GM12872 (cell line): ENCODE measurements at regions not wholly inside any gene's neighbourhood (a gene's known extent, or its start where the extent isn't known, plus 50 kb on each side); places are given as distances from the start of the nearest gene placed in this dataset.

Experiments used
- TF ChIP-seq, protein P1 (sequence below): IDR thresholded peaks from 3 replicates; pipeline ENCODE4 v1.5.1; 2011; ENCODE audit warnings: low read depth, mild to moderate bottlenecking, low read length, moderate library complexity; ENCODE audit not compliant: insufficient read depth

- TF ChIP-seq, protein P1, sequence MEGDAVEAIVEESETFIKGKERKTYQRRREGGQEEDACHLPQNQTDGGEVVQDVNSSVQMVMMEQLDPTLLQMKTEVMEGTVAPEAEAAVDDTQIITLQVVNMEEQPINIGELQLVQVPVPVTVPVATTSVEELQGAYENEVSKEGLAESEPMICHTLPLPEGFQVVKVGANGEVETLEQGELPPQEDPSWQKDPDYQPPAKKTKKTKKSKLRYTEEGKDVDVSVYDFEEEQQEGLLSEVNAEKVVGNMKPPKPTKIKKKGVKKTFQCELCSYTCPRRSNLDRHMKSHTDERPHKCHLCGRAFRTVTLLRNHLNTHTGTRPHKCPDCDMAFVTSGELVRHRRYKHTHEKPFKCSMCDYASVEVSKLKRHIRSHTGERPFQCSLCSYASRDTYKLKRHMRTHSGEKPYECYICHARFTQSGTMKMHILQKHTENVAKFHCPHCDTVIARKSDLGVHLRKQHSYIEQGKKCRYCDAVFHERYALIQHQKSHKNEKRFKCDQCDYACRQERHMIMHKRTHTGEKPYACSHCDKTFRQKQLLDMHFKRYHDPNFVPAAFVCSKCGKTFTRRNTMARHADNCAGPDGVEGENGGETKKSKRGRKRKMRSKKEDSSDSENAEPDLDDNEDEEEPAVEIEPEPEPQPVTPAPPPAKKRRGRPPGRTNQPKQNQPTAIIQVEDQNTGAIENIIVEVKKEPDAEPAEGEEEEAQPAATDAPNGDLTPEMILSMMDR: no peak
Measured at GRCh38 chr13:37417060-37417441, 181.5 kb downstream of the POSTN start.

DNA sequence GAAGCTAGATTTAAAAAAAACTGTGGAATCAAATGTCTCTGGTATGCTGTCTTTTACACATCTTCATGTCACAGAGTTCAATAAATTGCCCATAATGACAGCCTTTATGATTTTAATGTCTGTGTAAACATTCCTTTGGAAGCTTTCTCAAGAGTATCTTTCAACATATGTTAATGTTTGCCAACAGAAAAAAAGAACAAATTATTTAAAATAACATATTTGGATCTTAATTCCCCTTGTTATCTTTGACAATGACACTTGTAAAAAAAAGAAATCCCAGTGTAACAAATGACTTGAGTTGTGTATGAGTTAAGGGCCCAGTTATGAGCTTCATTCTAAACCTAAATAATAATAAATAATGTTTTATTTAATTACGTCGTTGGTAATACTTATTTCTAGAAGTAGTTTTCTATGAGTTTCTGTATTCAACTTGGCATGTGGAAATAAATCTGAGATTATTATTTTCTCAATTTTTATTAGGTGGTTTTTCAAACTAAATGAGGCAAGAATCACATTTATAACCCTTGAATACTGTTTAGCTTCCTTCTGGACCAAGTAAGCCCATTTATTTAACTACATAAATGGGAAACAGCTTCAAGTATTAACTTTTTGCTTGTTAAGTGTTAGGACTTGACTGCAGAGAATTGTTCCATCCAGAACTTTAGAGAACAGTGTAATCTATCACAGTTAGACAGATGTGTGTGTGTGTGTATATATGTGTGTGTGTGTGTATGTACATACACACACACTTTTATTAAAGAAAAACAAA lies 182.1 kb downstream of the POSTN start:
- TF ChIP-seq, protein P1: no peak

GRCh38 chr13:37413161-37413560 lies 185.4 kb downstream of the POSTN start:
- TF ChIP-seq, protein P1: no peak

DNA sequence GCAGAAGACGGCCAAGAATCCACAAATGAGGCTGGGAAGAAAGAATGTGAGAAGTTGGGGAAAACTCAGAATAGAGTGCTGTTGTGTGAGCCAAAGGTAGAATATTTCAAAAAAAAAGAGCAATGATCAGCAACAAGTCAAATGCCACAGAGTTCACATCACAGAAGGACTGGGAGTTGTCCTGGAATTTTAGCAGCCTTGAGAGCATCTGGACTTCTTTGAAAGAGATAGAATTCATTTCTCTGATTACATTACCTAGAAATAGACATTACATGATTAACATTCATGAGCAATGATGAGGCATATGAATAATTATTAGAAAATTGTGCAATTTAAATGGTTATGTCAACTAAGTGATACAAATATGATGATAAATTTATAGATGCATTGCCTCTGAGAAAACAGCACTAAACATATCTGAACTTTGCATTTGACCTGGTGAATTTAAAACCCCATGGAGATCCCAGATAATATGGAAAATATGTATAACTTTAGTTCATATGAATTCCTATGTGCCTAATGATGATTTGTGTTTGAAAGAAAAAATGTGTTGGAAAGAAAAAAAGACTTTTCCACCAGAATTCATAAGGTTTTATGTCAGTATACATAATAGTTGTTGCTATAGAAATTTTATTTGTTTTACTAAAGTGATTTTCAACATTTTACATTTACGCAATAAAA lies 186.2 kb downstream of the POSTN start:
- TF ChIP-seq, protein P1: no peak

DNA sequence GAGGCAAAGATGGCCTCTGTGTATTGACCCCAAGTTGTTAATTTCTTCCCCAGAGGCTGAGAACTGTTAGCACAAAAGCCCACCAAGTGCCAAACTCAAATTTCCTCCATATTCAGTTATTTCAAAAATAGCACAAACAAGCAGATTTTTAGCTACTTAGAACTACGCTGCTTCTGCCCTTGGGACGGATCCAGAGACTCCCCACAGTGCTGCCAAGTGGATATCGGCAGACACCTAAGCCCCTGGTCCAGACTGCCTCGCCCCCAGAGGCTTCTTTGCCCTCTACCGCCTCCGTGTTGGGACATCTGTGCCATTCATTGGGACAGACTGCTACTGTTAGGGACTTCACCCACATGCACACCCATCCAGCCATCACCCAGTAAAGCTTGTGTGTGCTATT lies 188.3 kb downstream of the POSTN start:
- TF ChIP-seq, protein P1: no peak

GRCh38 chr13:37409756-37410155 lies 188.8 kb downstream of the POSTN start:
- TF ChIP-seq, protein P1: no peak

GRCh38 chr13:37407156-37407555 lies 191.4 kb downstream of the POSTN start:
- TF ChIP-seq, protein P1: no peak
